Transverse colon (tissue), 4 donors: ENCODE measurements at regions not wholly inside any gene's neighbourhood (a gene's known extent, or its start where the extent isn't known, plus 50 kb on each side); places are given as distances from the start of the nearest gene placed in this dataset.

Source experiments
- DNase-seq: peaks from one replicate; pipeline ENCODE4 v3.0.0-alpha.2; 2019
- H3K27ac ChIP-seq, 4 donors: fragments of 200-600 bp; sonication (generic); 2 replicates each; pipeline ENCODE4 v1.5.1; 2016 to 2018; ENCODE audit warnings: inconsistent platforms in 4 of 4
- H3K27me3 ChIP-seq: fragments of 200-600 bp; sonication (generic); 2 replicates; pipeline ENCODE4 v1.5.1; 2017; ENCODE audit warnings: inconsistent platforms
- H3K36me3 ChIP-seq, 4 donors: fragments of 200-600 bp; sonication (generic); 2 replicates each; pipeline ENCODE4 v1.5.1; 2017 to 2019; ENCODE audit warnings: inconsistent platforms in 4 of 4
- H3K4me1 ChIP-seq, 4 donors: fragments of 200-600 bp; sonication (generic); 2 replicates each; pipeline ENCODE4 v1.5.1; 2017 to 2020; ENCODE audit warnings: inconsistent platforms in 4 of 4
- H3K4me3 ChIP-seq, 4 donors: fragments of 200-600 bp; sonication (generic); 1 replicate in 1 of 4; 2 replicates in 3 of 4; pipeline versions ENCODE4 v1.5.1 to v1.6.1; 2017 to 2019; ENCODE audit warnings: inconsistent platforms in 4 of 4
- H3K9me3 ChIP-seq, 2 donors: fragments of 200-600 bp; sonication (generic); 2 replicates each; pipeline ENCODE4 v1.5.1; 2017 to 2019; ENCODE audit warnings: inconsistent platforms in 2 of 2
- CTCF ChIP-seq, 5 experiments: fragments of 200-600 bp in 3 of 5; fragments of 450-650 bp in 2 of 5; sonication (generic) in 3 of 5; IDR thresholded peaks; 1 replicate in 2 of 5; 2 replicates in 3 of 5; pipeline ENCODE4 v1.5.1; 2016 to 2017; ENCODE audit warnings: antibody characterized with exemption in 5 of 5, inconsistent platforms in 3 of 5, mild to moderate bottlenecking in 2 of 5, moderate library complexity in 1 of 5
- EP300 ChIP-seq: sonication (generic); formaldehyde crosslinking; IDR thresholded peaks from one replicate; pipeline ENCODE4 v1.6.1; 2017; ENCODE audit warnings: antibody characterized with exemption, low read depth
- POLR2A ChIP-seq: fragments of 450-650 bp; IDR thresholded peaks from one replicate; pipeline ENCODE4 v1.6.1; 2016; ENCODE audit warnings: antibody characterized with exemption, mild to moderate bottlenecking, moderate library complexity
- POLR2AphosphoS5 ChIP-seq, 3 donors: sonication (generic); formaldehyde crosslinking; IDR thresholded peaks; one replicate each; pipeline ENCODE4 v1.6.1; 2016; ENCODE audit warnings: antibody characterized with exemption in 3 of 3
- WGBS, 2 donors: methylation state at CpG; one replicate each; pipeline ENCODE4 v1.1.5; 2018; ENCODE audit warnings: low coverage in 1 of 2; 5-methylcytosine and 5-hydroxymethylcytosine counted together
- in situ Hi-C, 4 donors: fragments of 200-750 bp; cut with MboI; loops; one replicate each; pipeline versions ENCODE4 v1.15.0 to v1.15.1; 2017; ENCODE audit warnings: low sequenced_read_pairs in 3 of 4, low pct_ligation_motif_present in 1 of 4, low pct_unique_long_range_greater_than_20kb in 1 of 4
- intact Hi-C: fragments of 100-400 bp; cut with DNase I; formaldehyde crosslinking; loops from one replicate; pipeline ENCODE4 v1.15.1; 2023; ENCODE audit warnings: low total_unique reads

- no peaks in the 10 kb centered on the region for H3K4me1 ChIP-seq
- H3K9me3 ChIP-seq, result no peaks in the 10 kb centered on the region
- in situ Hi-C loops, result no loop called here
- no peaks in the 10 kb centered on the region for H3K36me3 ChIP-seq
- no peaks in the 10 kb centered on the region for H3K27me3 ChIP-seq
- no peak overlapping the region for H3K27ac ChIP-seq
- no peak for DNase-seq
- TF ChIP-seq CTCF (IDR thresholded peaks at IDR 0.05) (no peak), POLR2AphosphoS5 (IDR thresholded peaks at IDR 0.05) (no peak), EP300 (no peak)
- WGBS, 2 donors, result 80 to 89% methylated on average over 1 of the region's 1 CpG
- H3K4me3 ChIP-seq, result no peak overlapping the region
- intact Hi-C loops, result no loop called here
These were observed 124.6 kb upstream of the PMCH start for GRCh38 chr12:102322254-102322653.

GRCh38 chr12:102321305-102322082 lies 123.9 kb upstream of the PMCH start:
- H3K4me3 ChIP-seq, result no peak overlapping the region
- no peaks in the 10 kb centered on the region for H3K36me3 ChIP-seq
- H3K27ac ChIP-seq, result no peak overlapping the region
- in situ Hi-C loops, result no loop called here
- TF ChIP-seq POLR2AphosphoS5 (IDR thresholded peaks at IDR 0.05), result no peak
- TF ChIP-seq CTCF (IDR thresholded peaks at IDR 0.05), result no peak
- TF ChIP-seq EP300, result no peak
- no peak for TF ChIP-seq POLR2A
- intact Hi-C loops, result no loop called here
- WGBS, 2 donors, result 87 to 91% methylated on average over 1 of the region's 1 CpG
- no peaks in the 10 kb centered on the region for H3K9me3 ChIP-seq
- no peaks in the 10 kb centered on the region for H3K4me1 ChIP-seq
- H3K27me3 ChIP-seq, result no peaks in the 10 kb centered on the region
- DNase-seq, result no peak

GRCh38 chr12:102317155-102317554 lies 119.5 kb upstream of the PMCH start:
- TF ChIP-seq CTCF (IDR thresholded peaks at IDR 0.05) (no peak), POLR2A (no peak), EP300 (no peak), POLR2AphosphoS5 (IDR thresholded peaks at IDR 0.05) (no peak)
- in situ Hi-C loops, result no loop called here
- no peak for DNase-seq
- H3K4me1 ChIP-seq, result no peaks in the 10 kb centered on the region
- no peaks in the 10 kb centered on the region for H3K27me3 ChIP-seq
- no peak overlapping the region for H3K4me3 ChIP-seq
- no peaks in the 10 kb centered on the region for H3K36me3 ChIP-seq
- no peak overlapping the region for H3K27ac ChIP-seq
- no peaks in the 10 kb centered on the region for H3K9me3 ChIP-seq
- intact Hi-C loops, result no loop called here
- 58 to 75% methylated on average over 4 of the region's 4 CpGs for WGBS, 2 donors

- no peak for DNase-seq
- no peak for TF ChIP-seq CTCF (IDR thresholded peaks at IDR 0.05)
- no peak for TF ChIP-seq POLR2AphosphoS5 (IDR thresholded peaks at IDR 0.05)
- TF ChIP-seq EP300, result no peak
- whole genome bisulfite sequencing, 2 donors, result 76 to 90% methylated on average over 2 of the region's 2 CpGs
- Histone ChIP-seq H3K9me3 (no peaks in the 10 kb centered on the region), H3K27me3 (no peaks in the 10 kb centered on the region), H3K4me1 (no peaks in the 10 kb centered on the region), H3K27ac (no peak overlapping the region), H3K36me3 (no peaks in the 10 kb centered on the region), H3K4me3 (no peak overlapping the region)
- in situ Hi-C loops, result no loop called here
- intact Hi-C loops, result no loop called here
These were observed 119.1 kb upstream of the PMCH start for GRCh38 chr12:102316723-102317122.
